GM20000 (cell line): ENCODE measurements at regions not wholly inside any gene's neighbourhood (a gene's known extent, or its start where the extent isn't known, plus 50 kb on each side); places are given as distances from the start of the nearest gene placed in this dataset.

Experiments used
- DNase-seq: peaks from one replicate; pipeline ENCODE4 v3.0.0; 2012; ENCODE audit warnings: low spot score
- CTCF ChIP-seq: IDR thresholded peaks from 2 replicates; pipeline ENCODE4 v1.5.1; 2012; ENCODE audit warnings: mild to moderate bottlenecking, control low read depth; ENCODE audit errors: extremely low read depth, missing control alignments

DNA sequence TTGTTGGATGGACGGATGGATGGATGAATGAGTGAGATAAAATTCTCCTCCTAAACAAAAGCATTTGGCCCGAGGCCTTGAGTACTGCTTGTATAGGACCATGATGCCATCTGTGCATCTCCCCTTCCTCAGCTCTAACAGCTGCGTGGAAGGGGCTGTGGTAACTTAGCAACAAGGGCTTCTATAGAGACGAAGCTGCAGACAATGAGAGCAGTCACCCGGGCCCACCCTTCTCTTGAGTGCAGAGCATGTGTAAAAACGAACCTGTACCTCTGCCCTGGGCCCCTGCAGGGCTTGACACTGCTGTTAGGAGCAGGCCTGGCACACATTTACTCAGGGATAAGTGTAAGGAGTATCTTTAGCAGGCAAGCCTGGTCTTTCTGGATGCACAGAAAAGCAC, 391.5 kb downstream of the CADM1 start:
- TF ChIP-seq CTCF, result no peak
- no peak for DNase-seq

DNA sequence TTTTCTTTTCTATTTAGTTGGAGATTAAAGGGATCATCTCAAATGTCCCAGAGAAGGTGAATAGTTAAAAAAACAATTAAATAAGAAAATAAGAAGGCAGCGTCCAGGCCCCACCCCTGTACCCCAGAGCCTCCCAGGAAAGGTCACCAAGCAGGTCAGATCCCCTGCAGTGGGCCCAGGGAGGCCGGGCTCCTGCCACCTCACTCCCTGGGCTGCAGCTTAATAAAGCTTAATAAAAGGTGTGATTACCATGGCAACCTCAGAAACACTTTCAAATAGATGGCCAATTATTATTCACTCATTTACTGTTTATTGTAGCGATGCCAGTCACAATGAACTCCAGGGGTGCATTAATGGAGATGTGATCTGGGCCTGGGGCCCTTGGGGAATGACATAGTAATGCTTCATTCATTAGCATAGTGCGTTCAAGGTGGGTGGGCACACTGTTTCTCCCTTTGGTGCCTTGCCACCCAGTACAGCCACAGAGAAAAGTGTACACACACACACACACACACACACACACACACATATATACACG, 386.2 kb downstream of the CADM1 start:
- no peak for TF ChIP-seq CTCF
- DNase-seq, result no peak

DNA sequence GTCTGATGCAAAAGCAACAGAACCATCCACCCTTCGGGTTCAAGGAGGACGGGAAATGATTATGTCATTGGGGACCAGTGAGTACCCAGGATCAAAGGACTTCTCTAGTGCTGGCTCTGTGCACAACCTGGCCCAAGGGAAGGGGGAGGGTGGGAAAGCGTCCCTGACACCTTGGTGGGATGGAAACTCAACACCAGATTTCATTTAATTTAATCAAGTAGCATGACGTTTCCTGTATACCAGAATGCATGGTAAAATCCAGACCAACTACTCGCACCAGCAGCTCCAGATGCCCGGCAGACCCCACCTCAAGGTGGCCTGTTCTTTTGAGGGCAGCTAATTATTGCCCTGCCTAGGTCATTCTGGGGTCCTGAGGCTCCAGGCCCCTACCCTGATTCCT, 385.1 kb downstream of the CADM1 start:
- DNase-seq, result no peak
- no peak for TF ChIP-seq CTCF
